ENCODE measurements at regions not wholly inside any gene's neighbourhood (a gene's known extent, or its start where the extent isn't known, plus 50 kb on each side); places are given as distances from the start of the nearest gene placed in this dataset.

DNA sequence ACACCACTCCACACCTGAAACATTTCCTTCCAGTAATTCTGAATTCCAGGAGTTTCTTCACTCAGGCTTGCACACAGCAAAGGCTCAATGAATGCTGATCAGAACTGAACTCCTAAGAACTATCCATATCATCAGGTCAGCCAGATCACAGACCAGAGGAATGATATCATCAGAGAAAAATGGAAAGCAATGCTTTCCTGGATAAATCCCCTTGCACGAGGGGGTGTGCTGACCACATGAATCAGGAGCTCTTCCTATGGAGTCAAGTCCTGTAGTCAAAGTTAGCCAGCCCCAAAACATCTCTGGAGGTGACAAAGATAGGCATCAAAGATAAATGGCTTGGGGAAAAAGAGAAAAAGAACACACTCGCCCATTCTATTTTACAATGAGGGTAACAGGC lies 83.8 kb upstream of the ACVR2A start:
- no peak for TF ChIP-seq CTCF (IDR thresholded peaks at IDR 0.05)
- Histone ChIP-seq H3K4me1 (ENCODE audit: control insufficient read depth in 1 of 2, insufficient read depth in 1 of 2, low read depth in 1 of 2, low read length in 1 of 2) (no peaks in the 10 kb centered on the region), H3K36me3 (no peaks in the 10 kb centered on the region), H3K9me3 (no peaks in the 10 kb centered on the region), H3K27me3 (no peaks in the 10 kb centered on the region), H3K27ac (no peak overlapping the region), H3K4me3 (ENCODE audit: low read depth in 1 of 2, low read length in 1 of 2) (no peak overlapping the region)

GRCh38 chr2:147759536-147759935 lies 85.3 kb upstream of the ACVR2A start:
- no peak overlapping the region for H3K27ac ChIP-seq
- no peaks in the 10 kb centered on the region for H3K36me3 ChIP-seq
- H3K27me3 ChIP-seq = no peaks in the 10 kb centered on the region
- H3K9me3 ChIP-seq = no peaks in the 10 kb centered on the region
- no peaks in the 10 kb centered on the region for H3K4me1 ChIP-seq (ENCODE audit: control insufficient read depth in 1 of 2, insufficient read depth in 1 of 2, low read depth in 1 of 2, low read length in 1 of 2)
- no peak overlapping the region for H3K4me3 ChIP-seq (ENCODE audit: low read depth in 1 of 2, low read length in 1 of 2)
- no peak for TF ChIP-seq CTCF (IDR thresholded peaks at IDR 0.05)

GRCh38 chr2:147758821-147759220 lies 86.0 kb upstream of the ACVR2A start:
- H3K27me3 ChIP-seq = no peaks in the 10 kb centered on the region
- no peaks in the 10 kb centered on the region for H3K36me3 ChIP-seq
- no peak overlapping the region for H3K4me3 ChIP-seq (ENCODE audit: low read depth in 1 of 2, low read length in 1 of 2)
- no peaks in the 10 kb centered on the region for H3K9me3 ChIP-seq
- no peak overlapping the region for H3K27ac ChIP-seq
- TF ChIP-seq CTCF (IDR thresholded peaks at IDR 0.05) = no peak
- no peaks in the 10 kb centered on the region for H3K4me1 ChIP-seq (ENCODE audit: control insufficient read depth in 1 of 2, insufficient read depth in 1 of 2, low read depth in 1 of 2, low read length in 1 of 2)

DNA sequence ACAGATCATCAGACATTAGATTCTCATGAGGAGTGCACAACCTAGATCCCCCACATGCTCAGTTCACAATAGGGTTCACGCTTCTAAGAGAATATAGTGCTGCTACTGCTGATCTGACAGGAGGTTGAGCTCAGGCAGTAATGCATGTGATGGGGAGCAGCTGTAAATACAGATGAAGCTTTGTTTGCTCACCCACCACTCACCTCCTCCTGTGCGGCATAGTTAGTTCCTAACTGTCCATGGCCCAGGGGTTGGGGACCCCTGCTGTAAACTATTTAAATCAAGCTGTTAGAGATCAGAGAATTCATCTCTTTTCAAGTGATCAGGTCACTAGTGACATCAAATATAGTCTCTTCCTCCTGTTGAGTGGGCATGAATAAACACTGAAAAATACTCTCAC lies 88.8 kb upstream of the ACVR2A start:
- Histone ChIP-seq H3K27me3 (no peaks in the 10 kb centered on the region), H3K4me1 (ENCODE audit: control insufficient read depth in 1 of 2, insufficient read depth in 1 of 2, low read depth in 1 of 2, low read length in 1 of 2) (no peaks in the 10 kb centered on the region), H3K27ac (no peak overlapping the region), H3K4me3 (ENCODE audit: low read depth in 1 of 2, low read length in 1 of 2) (no peak overlapping the region), H3K36me3 (no peaks in the 10 kb centered on the region), H3K9me3 (no peaks in the 10 kb centered on the region)
- TF ChIP-seq CTCF (IDR thresholded peaks at IDR 0.05) = no peak

GRCh38 chr2:147740211-147740927 lies 104.5 kb upstream of the ACVR2A start:
- H3K9me3 ChIP-seq = no peaks in the 10 kb centered on the region
- no peaks in the 10 kb centered on the region for H3K4me1 ChIP-seq (ENCODE audit: control insufficient read depth in 1 of 2, insufficient read depth in 1 of 2, low read depth in 1 of 2, low read length in 1 of 2)
- H3K4me3 ChIP-seq (ENCODE audit: low read depth in 1 of 2, low read length in 1 of 2) = no peak overlapping the region
- H3K36me3 ChIP-seq = no peaks in the 10 kb centered on the region
- H3K27me3 ChIP-seq = no peaks in the 10 kb centered on the region
- H3K27ac ChIP-seq = no peak overlapping the region
- no peak for TF ChIP-seq CTCF (IDR thresholded peaks at IDR 0.05)

Data from neutrophil (primary cell).